ENCODE measurements at regions not wholly inside any gene's neighbourhood (a gene's known extent, or its start where the extent isn't known, plus 50 kb on each side); places are given as distances from the start of the nearest gene placed in this dataset.
"Not testable (repeated sequence)": the region's sequence is repeated elsewhere in the genome, so short reads cannot be mapped to it uniquely, and the experiment has no call there.

GRCh38 chr10:123221418-123221817 is 67.2 kb downstream of the BUB3 start:
- ChIA-PET POLR2A (no interaction called here), CTCF (no interaction called here)
- no peaks in the 10 kb centered on the region for H3K27me3 Mint-ChIP-seq

DNA sequence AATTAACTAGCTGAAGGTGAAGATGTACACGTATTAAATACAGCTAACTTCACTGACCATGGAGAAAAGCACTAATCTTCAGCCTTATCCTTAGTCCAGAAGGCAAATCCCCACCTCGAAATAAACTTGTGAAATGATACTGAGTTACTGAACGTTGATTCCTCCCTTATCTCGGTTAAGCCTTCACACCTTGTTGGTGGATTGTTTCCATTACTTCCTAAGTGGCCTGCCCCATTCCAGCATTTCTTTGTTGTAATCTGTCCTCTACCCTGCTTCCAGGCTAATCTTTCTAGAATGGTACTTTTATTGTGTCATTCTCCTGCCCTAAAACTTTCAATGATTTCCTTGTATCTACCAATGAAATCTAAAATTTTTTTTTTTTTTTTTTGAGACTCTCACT is 68.6 kb downstream of the BUB3 start:
- H3K27ac Mint-ChIP-seq = no peak overlapping the region
- H3K27me3 Mint-ChIP-seq = no peaks in the 10 kb centered on the region
- CTCF ChIA-PET = no interaction called here
- no peaks in the 10 kb centered on the region for H3K9me3 Mint-ChIP-seq
- no peak overlapping the region for H3K4me3 Mint-ChIP-seq
- POLR2A ChIA-PET = no interaction called here
- DNase-seq = no peak
- intact Hi-C loops (cut with micrococcal nuclease) = no loop called here
- H3K36me3 Mint-ChIP-seq = peaks cover 2% of the 10 kb centered on the region
- H3K4me1 Mint-ChIP-seq (ENCODE audit: low read depth) = no peaks in the 10 kb centered on the region

More at GRCh38 chr10:123221418-123221817, 67.2 kb downstream of the BUB3 start:
- intact Hi-C loops (cut with micrococcal nuclease) = no loop called here
- Mint-ChIP-seq H3K4me1 (ENCODE audit: low read depth) (no peaks in the 10 kb centered on the region), H3K27ac (no peak overlapping the region), H3K4me3 (no peak overlapping the region), H3K36me3 (peaks cover 5% of the 10 kb centered on the region), H3K9me3 (no peaks in the 10 kb centered on the region)
- DNase-seq = no peak

- POLR2A ChIA-PET = no interaction called here
- H3K4me1 Mint-ChIP-seq (ENCODE audit: low read depth) = no peaks in the 10 kb centered on the region
Measured at GRCh38 chr10:123227706-123228105, 73.5 kb downstream of the BUB3 start.

DNA sequence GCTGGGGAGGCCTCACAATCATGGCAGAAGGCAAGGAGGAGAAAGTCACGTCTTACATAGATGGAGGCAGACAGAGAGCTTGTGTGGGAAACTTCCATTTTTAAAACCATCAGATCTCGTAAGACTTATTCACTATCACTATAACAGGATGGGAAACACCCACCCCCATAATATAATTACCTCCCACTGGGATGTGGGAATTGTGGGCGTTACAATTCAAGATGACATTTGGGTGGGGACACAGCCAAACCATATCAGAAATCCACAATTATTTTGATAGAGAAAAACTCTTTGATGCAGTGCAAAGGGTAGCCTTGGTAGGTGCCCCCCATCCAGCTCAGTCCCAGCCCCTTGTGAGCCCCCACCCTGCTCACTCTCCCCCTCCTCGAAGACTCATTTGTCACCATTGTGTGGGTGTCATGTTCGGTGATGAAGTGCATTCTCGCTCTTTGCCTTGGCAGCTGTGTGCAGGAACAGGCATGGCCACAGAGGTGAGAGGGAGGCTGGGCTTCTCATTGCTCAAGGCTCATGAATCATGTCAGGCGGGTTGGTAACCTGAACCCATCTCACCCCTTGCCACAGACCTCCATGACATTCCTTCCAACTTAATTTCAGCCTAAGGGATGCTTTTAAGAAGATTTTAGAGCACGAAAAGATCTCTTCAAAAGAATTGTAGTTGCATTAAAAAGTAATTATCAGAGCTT is 75.9 kb downstream of the BUB3 start:
- CTCF ChIA-PET = no interaction called here
- POLR2A ChIA-PET = no interaction called here
- no peak for DNase-seq
- peaks cover 17% of the 10 kb centered on the region for H3K9me3 Mint-ChIP-seq
- H3K36me3 Mint-ChIP-seq = peaks cover 44% of the 10 kb centered on the region
- intact Hi-C loops (cut with micrococcal nuclease) = no loop called here
- H3K27me3 Mint-ChIP-seq = no peaks in the 10 kb centered on the region
- H3K4me3 Mint-ChIP-seq = no peak overlapping the region
- no peak overlapping the region for H3K27ac Mint-ChIP-seq
- no peaks in the 10 kb centered on the region for H3K4me1 Mint-ChIP-seq (ENCODE audit: low read depth)

More at GRCh38 chr10:123227706-123228105, 73.5 kb downstream of the BUB3 start:
- DNase-seq = no peak
- CTCF ChIA-PET = interaction anchor here (1.0 kb wide), 1 partner anchor 9 kb away, joined by 3 read pairs; no protein-coding TSS in a partner anchor
- H3K36me3 Mint-ChIP-seq = peaks cover 33% of the 10 kb centered on the region
- no peak overlapping the region for H3K4me3 Mint-ChIP-seq
- H3K9me3 Mint-ChIP-seq = peaks cover 5% of the 10 kb centered on the region
- intact Hi-C loops (cut with micrococcal nuclease) = no loop called here
- no peak overlapping the region for H3K27ac Mint-ChIP-seq
- no peaks in the 10 kb centered on the region for H3K27me3 Mint-ChIP-seq

DNA sequence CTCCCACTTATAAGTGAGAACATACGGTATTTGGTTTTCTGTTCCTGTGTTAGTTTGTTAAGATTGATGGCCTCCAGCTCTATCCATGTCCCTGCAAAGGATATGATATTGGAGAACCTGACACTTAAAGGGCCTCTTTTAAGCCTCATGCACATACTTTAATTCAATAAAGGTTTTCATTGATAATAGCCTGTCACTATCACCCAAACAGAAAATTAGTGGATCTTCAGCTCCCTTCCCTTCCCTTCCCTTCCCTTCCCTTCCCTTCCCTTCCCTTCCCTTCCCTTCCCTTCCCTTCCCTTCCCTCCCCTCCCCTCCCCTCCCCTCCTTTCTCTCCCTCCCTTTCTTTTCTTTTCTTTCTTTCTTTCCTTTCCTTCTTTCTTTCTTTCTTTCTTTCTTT is 78.7 kb downstream of the BUB3 start:
- H3K4me1 Mint-ChIP-seq (ENCODE audit: low read depth); H3K4me3 Mint-ChIP-seq; H3K27me3 Mint-ChIP-seq; H3K27ac Mint-ChIP-seq; POLR2A ChIA-PET; intact Hi-C loops (cut with micrococcal nuclease); CTCF ChIA-PET; DNase-seq: not testable (repeated sequence)
- Mint-ChIP-seq H3K9me3 (peaks cover 23% of the 10 kb centered on the region), H3K36me3 (peaks cover 51% of the 10 kb centered on the region)

DNA sequence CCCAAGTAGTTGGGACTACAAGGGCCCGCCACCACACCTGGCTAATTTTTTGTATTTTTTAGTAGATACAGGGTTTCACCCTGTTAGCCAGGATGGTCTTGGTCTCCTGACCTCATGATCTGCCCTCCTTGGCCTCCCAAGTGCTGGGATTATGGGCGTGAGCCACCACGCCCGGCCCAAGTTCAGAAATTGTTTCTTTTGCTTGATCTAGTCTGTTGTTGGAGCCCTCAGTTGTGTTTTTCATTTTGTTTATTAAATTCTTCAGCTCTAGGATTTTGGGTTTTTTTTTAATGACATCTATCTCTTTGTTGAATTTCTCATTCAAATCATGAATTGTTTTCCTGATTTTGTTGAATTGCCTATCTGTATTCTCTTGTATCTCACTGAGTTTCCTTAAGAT is 80.8 kb downstream of the BUB3 start:
- peaks cover 23% of the 10 kb centered on the region for H3K9me3 Mint-ChIP-seq
- H3K4me3 Mint-ChIP-seq; H3K4me1 Mint-ChIP-seq (ENCODE audit: low read depth); H3K27me3 Mint-ChIP-seq; intact Hi-C loops (cut with micrococcal nuclease); POLR2A ChIA-PET; H3K27ac Mint-ChIP-seq; DNase-seq; CTCF ChIA-PET: not testable (repeated sequence)
- peaks cover 39% of the 10 kb centered on the region for H3K36me3 Mint-ChIP-seq

DNA sequence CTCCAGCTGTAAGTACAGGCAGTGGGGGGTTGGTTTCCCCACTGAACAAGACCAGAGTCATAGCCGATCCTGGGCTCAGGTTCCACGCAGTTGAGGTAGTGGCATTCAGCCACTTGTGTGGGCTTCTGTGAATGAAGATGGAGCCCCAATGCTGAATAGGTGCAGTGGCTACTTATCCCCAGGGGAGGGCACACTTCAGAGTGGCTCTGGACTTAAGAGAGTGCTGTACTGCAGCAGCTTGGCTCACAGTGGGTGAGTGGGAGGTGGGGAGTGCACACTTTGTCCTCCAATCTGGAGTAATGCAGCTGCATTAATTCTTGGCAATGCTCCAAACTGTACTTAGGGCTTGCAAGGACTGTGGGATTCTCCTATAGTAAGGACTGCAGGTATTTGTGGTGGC is 81.9 kb downstream of the BUB3 start:
- Mint-ChIP-seq H3K27me3 (no peaks in the 10 kb centered on the region), H3K9me3 (peaks cover 23% of the 10 kb centered on the region), H3K4me3 (no peak overlapping the region), H3K27ac (no peak overlapping the region), H3K36me3 (peaks cover 29% of the 10 kb centered on the region), H3K4me1 (ENCODE audit: low read depth) (peaks cover 6% of the 10 kb centered on the region)
- DNase-seq = no peak
- ChIA-PET CTCF (no interaction called here), POLR2A (no interaction called here)
- intact Hi-C loops (cut with micrococcal nuclease) = no loop called here

DNA sequence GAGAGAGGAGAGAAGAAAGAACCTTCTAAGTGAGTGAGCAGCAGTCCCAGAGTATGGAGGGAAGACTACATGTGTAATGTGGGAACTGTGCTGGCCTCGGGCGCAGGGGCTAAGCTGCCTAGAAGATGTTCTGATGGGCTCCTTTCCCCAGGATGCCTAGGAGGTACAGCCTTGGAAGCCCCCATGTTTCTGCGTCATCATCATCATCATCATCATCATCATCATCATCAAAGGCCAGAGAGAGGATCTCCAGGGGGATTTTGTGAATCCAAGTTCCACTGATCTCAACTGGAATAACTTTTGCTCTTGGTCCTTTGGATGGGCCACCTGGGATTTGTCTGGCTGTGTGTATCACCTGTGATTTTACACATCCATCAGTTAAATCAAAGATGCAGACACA is 86.0 kb downstream of the BUB3 start:
- Mint-ChIP-seq H3K27me3 (no peaks in the 10 kb centered on the region), H3K4me3 (no peak overlapping the region)

DNA sequence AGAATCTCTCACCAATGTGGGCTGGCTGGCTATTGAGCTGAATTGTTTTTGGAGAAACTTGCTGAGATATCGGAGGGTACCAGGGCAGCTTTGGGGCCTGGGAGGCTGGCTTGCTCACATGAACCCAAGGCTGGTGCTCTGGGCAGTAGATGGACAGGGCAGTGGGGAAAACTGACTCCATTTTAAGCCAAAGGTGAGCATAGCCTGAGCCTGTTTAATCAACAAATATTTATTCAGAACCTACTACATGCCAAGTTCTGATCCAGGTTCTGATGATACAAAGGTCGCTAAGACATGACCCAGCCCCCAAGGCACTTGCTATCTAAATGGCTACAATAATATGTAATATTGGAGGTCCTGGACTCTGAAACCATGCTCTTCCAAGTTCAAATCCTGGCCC is 86.6 kb downstream of the BUB3 start:
- no peak for DNase-seq
- Mint-ChIP-seq H3K36me3 (no peaks in the 10 kb centered on the region), H3K27ac (no peak overlapping the region), H3K4me3 (no peak overlapping the region), H3K9me3 (no peaks in the 10 kb centered on the region), H3K4me1 (ENCODE audit: low read depth) (peaks cover 24% of the 10 kb centered on the region), H3K27me3 (no peaks in the 10 kb centered on the region)
- ChIA-PET CTCF (interaction anchor here (0.8 kb wide), 1 partner anchor 108 kb away, joined by 3 read pairs; no protein-coding TSS in a partner anchor), POLR2A (no interaction called here)
- intact Hi-C loops (cut with micrococcal nuclease) = loop anchor here (2.0 kb wide), 1 partner anchor 86 kb away; the partner anchor contains the start of gene BUB3

More for the DNA sequence above, 86.0 kb downstream of the BUB3 start:
- H3K4me1 Mint-ChIP-seq (ENCODE audit: low read depth) = peaks cover 24% of the 10 kb centered on the region
- H3K9me3 Mint-ChIP-seq = peaks cover 5% of the 10 kb centered on the region
- POLR2A ChIA-PET = no interaction called here
- intact Hi-C loops (cut with micrococcal nuclease) = loop anchor here (2.0 kb wide), 1 partner anchor 85 kb away; the partner anchor contains the start of gene BUB3
- peaks cover 5% of the 10 kb centered on the region for H3K36me3 Mint-ChIP-seq
- H3K27ac Mint-ChIP-seq = no peak overlapping the region
- CTCF ChIA-PET = no interaction called here
- DNase-seq = no peak

DNA sequence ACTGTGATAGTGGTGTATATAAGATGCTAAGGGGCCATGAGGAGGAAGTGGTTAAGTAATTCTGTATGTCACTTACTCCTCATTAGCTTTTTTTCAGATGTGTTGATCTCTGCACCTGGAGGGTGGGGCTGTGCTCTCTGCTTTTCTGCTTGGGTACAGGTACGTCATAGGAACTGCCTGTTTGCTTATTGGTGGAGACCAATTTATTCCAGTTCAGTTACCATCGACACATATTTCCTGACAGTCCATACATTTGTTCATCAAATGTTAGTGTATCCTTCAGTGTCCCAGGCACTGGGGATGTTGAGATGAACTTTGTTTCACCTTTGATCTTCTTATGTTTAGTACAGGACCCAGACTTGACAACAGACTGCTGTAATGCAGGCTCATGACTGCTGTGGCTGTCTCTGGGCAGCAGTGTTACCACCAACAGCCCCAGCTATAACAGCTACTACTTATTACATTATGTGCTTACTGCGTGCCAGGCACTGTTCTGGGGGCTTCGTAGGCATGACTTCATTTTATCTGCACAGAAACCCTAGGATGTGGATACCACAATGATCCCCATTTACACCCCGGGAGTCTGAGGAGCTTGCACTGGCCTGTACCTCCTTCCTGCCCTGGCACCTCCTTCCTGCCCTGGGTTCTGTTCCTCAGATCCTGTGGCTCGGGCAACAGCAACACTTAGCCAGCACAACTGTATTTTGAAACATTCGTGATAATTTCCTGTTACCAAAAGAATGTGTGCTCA is 87.4 kb downstream of the BUB3 start:
- ChIA-PET POLR2A (interaction anchor here (1.3 kb wide), 1 partner anchor 88 kb away, joined by 6 read pairs; the partner anchor contains the start of gene BUB3), CTCF (interaction anchor here (0.8 kb wide), 1 partner anchor 109 kb away, joined by 3 read pairs; no protein-coding TSS in a partner anchor)
- Mint-ChIP-seq H3K36me3 (no peaks in the 10 kb centered on the region), H3K27me3 (no peaks in the 10 kb centered on the region), H3K9me3 (no peaks in the 10 kb centered on the region), H3K27ac (peak overlapping the region; percentile 82), H3K4me3 (no peak overlapping the region), H3K4me1 (ENCODE audit: low read depth) (peaks cover 24% of the 10 kb centered on the region)
- DNase-seq = peak; percentile 52
- intact Hi-C loops (cut with micrococcal nuclease) = loop anchor here (1.0 to 2.0 kb wide), 2 partner anchors 47 to 87 kb away; partner anchors contain the start of gene BUB3

- Mint-ChIP-seq H3K27ac (no peak overlapping the region), H3K4me1 (ENCODE audit: low read depth) (peaks cover 24% of the 10 kb centered on the region), H3K9me3 (no peaks in the 10 kb centered on the region), H3K4me3 (no peak overlapping the region), H3K36me3 (no peaks in the 10 kb centered on the region), H3K27me3 (no peaks in the 10 kb centered on the region)
- no peak for DNase-seq
- intact Hi-C loops (cut with micrococcal nuclease) = no loop called here
- POLR2A ChIA-PET = no interaction called here
- CTCF ChIA-PET = no interaction called here
Measured at GRCh38 chr10:123244747-123245146, 90.5 kb downstream of the BUB3 start.

DNA sequence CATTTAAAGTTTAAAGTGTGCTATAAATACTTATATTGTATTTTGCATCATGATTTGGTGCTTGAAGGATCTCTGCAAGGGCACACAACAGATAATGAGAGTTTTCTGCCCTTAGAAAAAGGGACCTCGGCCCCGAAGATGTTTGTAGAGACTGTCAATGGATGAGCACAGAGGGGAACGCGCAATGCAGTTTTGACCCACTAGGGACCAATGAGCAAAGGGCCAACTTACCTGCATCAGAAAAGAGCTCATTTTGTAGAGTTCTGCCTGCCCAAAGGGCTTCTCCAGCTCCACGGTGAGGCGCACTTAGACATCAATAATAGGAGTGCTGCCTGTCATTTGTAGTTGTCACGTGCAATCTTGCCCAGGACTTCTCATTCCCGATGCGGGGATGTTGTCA is 91.1 kb downstream of the BUB3 start:
- Mint-ChIP-seq H3K27me3 (no peaks in the 10 kb centered on the region), H3K27ac (no peak overlapping the region), H3K4me3 (no peak overlapping the region), H3K9me3 (no peaks in the 10 kb centered on the region), H3K4me1 (ENCODE audit: low read depth) (peaks cover 22% of the 10 kb centered on the region), H3K36me3 (no peaks in the 10 kb centered on the region)
- DNase-seq = no peak
- intact Hi-C loops (cut with micrococcal nuclease) = no loop called here
- POLR2A ChIA-PET = no interaction called here
- CTCF ChIA-PET = no interaction called here
